Stimulated activated CD4-positive, alpha-beta T cell treated with anti-CD3 and anti-CD28 coated beads, Interleukin-1b, Interleukin-23, amount 100 ng/mL, for 48 hours (primary cell): ENCODE measurements at regions not wholly inside any gene's neighbourhood (a gene's known extent, or its start where the extent isn't known, plus 50 kb on each side); places are given as distances from the start of the nearest gene placed in this dataset.
"Not testable (repeated sequence)": the region's sequence is repeated elsewhere in the genome, so short reads cannot be mapped to it uniquely, and the experiment has no call there.

ENCODE experiments used
- DNase-seq: peaks from one replicate; pipeline ENCODE4 v3.0.0-alpha.2; 2020

DNA sequence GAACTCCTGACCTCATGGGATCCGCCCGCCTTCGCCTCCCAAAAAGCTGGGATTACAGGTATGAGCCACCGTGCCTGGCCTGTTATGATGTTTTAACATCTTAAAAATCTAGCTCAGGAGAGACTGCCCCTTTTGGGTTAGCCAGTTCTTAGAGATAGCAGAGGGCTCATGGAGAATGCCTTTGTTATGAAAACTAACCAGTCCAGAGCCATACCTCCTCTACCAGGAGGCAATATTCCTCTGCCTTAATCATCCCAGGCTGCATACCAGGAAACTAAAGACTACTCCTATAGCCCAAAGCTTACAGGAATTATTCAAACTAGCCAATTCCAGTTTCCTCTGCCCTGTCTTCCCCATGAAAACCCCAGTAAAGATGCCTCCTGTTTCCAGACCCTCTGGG is 96.0 kb upstream of the MDM1 start:
- DNase-seq, result no peak

DNA sequence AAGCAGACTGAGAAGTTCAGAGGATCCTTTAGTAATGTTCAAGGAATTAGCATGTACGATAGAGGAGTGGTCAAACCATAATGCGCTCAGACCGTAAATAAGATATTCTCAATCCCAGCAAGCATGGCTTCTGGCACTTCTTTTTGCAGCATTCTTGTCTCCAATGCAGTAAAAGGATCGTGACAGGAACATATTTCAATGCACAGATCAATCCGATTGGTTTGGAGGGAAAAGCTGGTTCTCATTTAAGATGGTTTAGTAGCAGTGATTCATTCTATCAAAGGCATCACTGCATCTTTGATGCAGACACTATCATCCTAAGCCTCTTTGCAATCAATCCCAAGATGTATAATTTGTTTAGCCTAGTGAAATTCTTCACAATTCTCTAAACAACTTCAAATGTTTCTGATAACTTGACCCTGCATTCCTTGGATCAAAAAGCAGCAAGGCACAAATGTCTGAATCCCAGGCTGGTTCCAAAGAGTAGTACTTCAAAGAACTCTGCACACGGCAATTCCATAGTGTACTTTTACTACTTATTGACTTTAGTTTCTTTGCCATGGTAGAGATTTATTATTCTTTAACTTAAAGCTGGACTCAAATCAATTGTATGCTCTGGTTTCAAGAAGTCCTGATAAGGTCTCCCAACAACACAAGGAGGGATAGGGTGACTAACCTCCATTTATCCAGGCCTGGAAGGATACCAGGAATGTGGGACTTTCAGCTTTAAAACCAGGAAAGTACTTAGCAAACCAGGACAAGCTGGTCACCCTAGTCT is 96.8 kb upstream of the MDM1 start:
- no peak for DNase-seq

DNA sequence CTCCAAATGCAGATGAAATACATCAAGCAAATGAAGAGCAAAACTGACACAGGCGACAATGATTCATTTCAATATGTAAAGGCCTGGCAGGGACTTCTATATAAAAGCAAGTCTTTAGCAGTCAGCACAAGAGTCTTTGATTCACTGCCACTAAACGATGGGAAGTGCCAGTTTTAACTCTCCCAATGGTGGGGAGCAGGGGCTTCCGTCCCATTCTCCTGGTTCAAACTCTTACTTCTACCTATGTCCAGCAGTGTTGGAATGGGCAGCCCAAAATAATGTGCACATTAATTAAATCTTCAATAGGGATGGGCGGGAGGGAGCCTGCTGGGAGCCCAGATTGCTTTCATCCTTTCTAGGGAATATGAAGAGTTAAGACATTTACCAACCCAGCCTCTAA is 97.5 kb upstream of the MDM1 start:
- DNase-seq, result no peak

DNA sequence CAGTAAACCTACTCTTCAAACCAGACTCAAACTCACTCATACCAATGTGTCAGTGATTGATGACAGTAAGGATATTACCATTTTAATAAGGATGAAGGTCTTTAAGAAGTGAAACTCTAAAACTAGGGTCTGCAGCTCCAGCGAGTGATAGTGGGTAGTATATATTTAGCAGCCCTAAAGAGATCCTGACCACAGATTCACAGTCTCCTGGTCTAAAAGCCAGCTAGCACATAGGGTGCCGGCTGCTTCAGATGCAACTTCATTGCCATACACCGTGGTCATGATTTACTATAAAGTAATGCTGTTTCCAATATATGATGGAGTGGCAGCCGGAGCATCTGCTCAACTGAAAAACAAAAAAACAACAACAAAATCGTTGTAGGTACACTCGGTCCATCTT is 99.6 kb upstream of the MDM1 start:
- DNase-seq, result no peak

DNA sequence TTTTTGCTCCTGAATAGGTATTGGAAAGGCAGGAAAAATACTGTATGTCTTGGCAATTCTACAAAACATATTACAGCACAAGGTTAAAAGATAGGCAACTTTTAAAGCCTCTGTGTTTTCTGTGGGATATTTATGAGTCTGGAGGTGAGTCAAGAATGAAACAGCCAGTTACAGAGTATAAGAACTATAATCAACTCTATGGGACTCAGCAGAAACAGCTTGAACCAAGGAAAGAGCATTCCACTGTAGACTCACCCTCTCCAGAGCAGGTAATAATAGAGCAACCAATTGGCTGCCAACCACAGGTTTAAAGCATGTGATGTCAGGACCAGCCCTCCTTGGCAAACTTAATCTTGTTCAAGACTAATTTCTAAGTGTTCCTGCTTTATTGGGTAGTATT is 100.5 kb upstream of the MDM1 start:
- no peak for DNase-seq

DNA sequence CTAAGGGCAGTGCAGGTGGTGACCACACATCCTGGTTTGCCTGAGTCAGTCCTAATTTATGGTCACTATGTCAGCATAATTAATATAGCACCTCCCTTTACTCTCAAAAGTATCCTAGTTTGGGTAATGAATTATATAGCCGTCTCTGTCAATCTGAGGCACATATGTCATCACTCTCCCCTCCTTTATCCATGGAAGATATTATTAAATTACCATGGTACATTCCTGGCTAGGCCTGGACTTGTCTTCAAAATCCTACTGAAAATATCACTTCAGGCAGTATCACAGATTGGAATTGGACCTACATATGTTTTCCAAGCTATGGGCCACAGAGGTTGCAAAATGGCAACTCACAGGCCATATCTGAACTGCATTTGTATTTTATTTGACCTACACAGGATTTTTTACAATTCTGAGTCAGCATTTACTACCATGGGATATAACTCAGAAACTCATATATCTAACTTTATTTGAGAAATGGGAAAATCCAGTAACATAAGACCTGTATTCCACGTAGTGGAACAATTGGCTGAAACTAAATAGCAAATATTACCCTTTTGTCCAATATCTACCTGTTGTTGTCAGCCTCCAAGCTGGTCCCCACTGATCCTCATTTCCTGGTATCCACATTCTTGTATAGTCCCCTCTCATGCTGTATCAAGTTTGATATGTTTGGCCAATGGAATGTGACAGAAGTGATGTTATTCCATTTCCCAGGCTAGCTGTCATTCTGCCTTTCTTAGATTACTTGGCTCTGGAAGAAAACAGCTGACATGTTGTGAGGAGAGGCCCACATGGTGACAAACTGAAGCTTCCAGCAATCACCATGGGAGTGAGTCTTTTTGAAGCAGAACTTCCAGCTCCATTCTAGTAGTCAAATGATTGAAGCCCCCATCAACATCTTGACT is 102.5 kb upstream of the MDM1 start:
- DNase-seq, result no peak

DNA sequence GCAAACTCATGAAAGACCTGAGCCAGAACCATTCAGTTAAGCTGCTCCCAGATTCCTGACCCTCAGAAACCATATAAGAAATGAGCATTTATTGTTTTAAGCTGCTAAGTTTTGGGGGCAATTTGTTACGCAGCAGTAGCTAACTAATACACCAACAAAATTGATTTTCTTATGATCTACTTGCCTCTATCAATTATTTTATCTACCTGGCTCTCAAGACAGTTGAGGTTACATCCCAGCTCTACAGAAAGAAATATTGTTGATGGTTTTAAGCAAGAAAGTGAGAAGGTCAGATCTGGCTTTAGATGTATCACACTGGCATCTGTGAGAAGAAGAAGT is 103.1 kb upstream of the MDM1 start:
- no peak for DNase-seq

DNA sequence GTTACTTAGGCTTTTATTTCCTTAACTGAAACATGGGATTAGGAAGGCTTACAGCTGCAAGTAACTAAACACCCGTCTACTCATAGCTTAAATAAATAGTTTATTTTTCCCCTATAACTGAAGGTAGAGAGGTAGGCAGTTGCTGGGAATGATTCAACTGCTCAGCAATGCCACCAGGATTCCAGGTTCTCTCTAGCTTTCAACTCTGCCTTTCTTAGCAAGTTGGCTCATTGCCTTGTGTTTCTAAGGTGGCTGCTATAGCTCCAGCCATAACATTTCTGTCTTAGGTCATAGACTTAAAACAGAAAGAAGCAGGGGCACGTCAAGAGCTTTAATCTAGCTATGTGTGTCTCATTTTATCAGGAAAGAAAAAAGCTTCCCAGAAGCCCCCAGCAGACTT is 103.7 kb upstream of the MDM1 start:
- no peak for DNase-seq

DNA sequence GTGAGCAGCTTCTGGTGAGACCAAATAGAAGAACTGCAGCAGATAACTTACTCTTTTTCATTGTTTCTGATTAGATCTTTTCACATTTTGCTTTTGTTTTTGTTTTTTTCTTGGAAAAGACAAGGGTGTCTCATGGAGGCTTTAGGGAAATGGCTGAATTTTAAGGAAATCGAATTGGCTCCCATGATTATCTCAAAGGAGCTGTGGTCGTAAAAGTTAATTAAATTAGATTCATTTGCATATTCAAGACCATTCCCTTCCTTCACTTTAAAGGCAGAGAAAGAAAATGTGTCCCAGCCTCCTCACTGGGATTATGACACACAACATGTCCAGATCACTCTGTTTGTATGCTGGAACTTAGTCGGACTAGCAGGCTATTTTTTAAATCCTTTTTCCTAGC is 106.4 kb upstream of the MDM1 start:
- DNase-seq, result no peak

DNA sequence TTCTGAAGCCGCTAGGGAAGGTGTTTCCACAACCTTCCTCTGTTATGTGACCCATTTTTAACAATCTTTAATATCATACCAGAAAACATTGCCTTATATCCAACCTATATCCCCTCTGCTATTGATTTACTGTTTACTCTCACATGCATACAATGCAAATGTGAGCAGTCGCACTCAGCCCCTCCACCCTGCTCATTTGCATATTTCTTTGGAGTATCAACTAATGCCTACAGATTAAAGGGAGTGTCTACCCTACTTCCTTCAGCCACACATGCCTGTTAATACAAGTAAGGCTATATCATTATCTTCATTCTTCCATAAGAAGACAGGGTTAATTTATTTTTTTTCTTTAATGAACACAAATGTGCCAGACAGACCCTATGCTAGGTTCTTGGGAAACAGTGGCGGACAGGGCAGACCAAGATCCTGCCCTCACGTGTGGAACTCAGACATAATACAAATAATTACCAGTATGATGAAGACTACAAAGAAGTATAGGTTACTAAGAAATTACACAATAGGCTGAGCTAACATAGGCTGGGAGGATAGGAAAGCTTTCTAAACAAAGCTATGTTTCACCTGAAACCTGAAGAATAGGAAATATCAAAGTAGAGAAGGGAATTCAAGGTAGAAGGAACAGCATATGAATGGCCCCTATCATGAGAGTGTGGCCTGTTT is 107.3 kb upstream of the MDM1 start:
- DNase-seq, result no peak

DNA sequence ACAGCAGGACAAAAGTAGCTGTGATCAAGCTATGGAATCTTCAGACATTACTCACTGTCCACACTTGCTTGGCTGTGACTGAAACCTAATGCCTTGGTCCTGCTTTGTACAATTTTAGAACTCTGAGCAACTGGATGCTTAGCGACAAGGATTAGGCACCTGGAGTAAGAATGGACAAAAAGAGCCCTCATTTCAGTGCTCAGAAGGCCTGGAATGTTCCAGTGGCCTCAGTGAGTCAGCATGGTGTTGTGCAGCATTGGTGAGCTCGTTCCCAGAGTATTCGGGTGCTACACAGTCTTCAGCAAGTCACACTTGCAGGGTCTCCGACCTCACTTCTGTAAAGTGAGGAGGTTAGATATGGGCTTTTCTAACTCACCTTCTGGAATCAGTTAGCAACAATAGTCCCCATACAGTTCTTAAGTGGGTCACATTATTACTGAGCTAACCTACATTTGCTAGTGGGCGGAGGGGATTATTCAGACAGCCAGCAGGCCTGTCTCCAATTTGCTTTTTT is 108.0 kb upstream of the MDM1 start:
- DNase-seq, result no peak

DNA sequence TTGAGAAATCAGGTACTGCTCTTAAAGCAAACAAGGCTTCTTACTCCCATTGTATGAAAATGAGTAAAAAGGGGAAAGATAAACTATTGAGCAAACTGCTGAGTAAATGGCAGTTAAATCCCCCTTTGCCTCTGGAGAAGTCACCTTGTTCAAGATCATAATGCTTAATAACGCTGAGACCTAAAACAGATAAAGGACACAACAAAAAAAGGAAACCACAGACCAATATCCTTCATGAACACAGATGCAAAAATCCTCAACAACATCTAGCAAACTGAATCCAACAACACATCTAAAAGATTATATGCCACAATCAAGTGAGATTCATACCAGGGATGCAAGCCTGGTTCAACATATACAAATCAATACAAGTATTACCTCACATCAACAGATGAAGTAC is 109.0 kb upstream of the MDM1 start:
- DNase-seq, result no peak

DNA sequence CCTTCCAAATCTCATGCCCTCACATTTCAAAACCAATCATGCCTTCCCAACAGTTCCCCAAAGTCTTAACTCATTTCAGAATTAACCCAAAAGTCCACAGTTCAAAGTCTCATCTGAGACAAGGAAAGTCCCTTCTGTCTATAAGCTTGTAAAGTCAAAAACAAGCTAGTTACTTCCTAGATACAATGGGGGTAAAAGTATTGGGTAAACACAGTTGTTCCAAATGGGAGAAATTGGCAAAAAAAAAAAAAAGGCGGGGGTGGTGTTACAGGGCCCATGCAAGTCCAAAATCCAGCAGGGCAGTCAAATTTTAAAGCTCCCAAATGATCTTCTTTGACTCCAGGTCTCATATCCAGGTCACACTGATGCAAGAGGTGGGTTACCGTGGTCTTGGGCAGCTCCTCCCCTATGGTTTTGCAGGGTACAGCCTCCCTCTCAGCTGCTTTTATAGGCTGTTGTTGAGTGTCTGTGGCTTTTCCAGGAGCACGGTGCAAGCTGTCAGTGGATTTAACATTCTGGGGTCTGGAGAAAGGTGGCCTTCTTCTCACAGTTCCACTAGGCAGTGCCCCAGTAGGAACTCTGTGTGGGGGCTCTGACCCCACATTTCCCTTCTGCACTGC is 110.3 kb upstream of the MDM1 start:
- not testable (repeated sequence) for DNase-seq

DNA sequence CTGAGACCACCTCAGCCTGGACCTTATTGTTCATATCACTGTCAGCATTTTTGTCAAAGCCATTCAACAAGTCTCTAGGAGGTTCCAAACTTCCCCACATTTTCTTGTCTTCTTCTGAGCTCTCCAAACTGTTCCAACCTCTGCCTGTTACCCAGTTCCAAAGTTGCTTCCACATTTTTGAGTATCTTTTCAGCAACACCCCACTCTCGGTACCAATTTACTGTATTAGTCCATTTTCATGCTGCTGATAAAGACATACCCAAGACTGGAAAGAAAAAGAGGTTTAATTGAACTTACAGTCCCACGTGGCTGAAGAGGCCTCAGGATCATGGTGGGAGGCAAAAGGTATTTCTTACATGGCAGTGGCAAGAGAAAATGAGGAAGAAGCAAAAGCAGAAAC is 111.5 kb upstream of the MDM1 start:
- not testable (repeated sequence) for DNase-seq

DNA sequence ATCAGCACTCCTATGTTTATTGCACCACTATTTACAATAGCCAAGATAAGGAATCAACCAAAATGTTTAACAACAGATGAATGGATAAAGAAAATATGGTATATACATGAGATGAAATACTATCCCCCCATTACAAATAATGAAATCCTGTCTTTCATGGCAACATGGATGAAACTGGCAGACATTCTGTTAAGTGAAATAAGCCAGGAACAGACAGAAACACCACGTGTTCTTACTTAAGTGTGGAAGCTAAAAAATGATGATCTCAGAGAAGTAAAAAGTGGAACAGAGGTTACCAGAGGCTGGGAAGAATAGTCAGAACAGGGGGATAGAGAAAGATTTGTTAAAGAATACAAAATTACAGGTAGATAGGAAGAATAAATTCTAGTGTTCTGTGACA is 113.7 kb upstream of the MDM1 start:
- no peak for DNase-seq

DNA sequence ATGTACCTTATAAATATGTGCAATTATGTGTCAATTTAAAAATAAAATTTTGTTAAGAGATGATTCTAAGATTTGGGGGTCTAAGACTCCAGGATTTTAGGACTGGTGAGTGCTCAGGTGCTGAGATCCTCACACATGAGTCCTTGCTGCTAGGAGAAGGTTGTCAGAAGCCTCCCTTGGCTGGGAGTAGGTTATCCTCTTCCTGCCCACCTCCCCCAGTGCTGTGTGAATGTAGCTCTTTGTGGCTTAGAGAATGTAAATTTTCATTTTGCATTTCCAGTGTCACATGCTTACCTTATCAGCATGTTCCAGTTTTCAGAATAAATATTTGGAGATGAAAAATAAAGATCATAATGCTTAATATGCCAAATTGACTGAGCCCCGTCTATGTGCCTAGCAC is 114.2 kb upstream of the MDM1 start:
- DNase-seq, result no peak

DNA sequence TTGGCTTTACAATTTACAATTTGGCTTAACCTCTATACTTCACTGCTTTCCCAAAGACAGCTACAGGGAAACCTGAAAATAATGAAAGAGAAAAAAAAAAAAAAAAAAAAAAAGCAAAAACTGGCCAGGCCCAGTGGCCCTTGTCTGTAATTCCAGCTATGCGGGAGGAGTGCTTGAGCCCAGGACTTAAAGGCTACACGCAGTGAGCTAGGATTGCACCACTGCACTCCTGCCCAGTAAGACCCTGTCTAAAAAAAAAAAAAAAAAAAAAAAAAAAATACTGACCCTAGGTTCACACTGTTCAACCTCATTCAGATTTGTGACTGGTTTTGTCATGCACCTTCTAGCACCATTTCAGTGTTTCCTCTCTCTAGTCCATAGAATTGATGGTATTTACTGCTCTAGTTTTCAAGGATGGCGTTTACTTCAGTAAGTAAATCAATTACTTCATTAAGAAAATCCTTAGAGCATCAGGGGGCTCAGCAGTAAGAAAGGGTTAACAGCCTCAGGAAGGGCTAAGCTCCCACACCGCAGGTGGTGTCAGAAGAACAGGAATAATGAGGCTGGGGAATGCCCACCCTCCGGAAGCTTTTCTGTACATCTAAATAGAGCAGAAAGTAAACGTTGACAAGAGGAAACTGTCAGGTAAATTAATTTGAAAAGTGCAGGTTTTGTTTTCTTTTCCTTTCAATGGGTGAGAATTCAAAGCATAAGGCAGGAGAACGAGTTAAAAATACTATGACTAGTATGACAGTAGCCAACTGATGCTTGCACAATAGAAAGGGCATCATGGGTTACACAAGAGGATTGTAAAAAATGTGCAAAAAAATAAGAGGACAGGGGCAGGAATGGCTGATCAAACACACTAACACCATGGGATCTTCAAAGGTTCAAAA is 115.0 kb upstream of the MDM1 start:
- DNase-seq, result no peak

DNA sequence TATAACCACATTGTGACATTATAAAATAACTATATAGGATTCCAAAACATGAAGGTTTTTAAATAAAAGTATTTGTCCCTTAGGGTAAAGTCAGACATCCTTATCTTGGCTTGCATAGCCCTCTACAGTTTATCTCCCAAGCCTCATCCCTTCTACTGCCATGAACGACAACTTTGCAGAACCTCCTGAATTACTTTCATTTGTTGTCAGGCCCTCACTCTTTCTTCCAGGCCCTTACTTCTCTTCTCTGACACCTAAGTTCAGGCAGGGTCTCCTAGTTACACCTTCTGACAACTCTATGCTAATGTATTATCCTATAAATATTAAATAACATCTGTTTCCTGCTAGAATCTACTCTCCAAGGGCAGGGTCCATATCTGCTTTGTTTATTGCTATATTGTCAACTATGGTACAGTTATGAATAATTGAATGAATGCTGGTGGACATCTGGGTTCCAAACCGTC is 115.7 kb upstream of the MDM1 start:
- no peak for DNase-seq

DNA sequence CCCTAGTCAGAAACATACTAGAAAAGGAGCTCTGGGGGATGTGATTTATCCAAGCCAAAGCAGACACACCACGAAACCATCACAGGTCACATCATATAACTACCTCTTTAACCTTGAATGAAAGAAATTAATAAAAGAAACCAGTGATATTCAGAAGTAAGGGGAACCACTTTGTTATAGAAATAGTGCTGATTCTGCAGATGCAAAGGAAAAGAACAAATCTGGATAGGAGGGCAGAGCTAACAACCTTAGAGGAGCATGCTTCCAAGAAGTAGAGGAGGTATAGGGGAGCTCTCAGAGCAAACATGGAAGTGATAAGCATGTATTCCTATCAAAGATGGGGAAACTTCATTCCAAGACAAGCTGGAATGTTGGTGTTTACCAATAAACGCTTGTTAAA is 117.0 kb upstream of the MDM1 start:
- no peak for DNase-seq

DNA sequence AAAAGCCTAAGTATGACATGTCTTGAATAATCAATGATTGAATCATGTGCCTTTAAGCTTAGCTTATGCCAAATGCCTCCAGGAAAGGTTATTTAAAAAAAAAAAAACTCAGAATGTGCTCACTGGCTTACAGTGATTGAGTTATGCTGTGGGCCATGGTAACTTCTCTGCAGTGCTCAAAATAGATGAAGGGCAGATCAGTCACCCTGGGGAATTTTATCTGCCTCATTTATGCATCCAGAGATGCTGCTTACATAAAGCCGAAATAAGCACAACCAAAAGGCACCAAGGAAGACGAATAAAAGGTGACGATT is 118.7 kb upstream of the MDM1 start:
- peak; percentile 39 for DNase-seq

DNA sequence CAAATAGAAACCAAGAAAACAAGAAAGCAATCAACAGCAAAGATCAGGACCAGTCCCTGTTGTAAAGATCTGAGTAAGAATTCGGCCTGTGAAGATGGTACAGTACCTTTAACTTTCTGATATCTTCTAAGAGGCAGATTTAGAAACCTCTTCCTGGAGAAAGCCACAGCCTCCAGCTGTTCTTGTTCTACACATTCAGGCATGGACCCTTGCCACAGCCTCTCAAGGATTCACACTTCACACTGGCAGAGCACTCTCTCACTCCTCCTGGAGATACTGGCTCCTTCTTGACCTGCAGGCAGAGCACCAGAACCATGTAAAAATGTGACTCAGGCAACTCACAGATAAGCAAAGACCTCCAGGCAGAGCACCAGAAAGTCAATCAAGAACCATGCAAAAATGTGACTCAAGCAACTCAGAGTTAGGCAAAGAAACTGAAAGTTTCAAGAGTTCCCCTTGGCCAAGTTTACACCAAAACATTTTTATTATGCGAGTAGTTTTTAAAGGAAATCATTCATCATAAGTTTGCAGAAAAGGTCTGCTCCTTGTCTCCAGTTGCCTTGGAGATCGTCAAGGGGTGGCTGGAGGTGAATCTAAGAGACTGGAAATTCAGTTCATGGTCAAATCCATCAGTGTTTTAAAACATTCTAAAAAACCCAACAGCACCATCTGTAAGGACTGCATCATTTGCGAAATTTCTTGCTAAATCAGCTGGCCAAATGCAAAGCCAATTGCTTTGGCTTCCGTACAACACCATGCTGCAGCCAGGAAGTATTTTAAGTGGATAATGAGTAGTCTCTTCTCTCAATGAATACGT is 119.3 kb upstream of the MDM1 start:
- peak; percentile 49 for DNase-seq
